Activated T-cell treated with anti-CD3 and anti-CD28 coated beads, Interleukin-2, amount 50 U/mL, for 72 hours (primary cell): ENCODE measurements at regions not wholly inside any gene's neighbourhood (a gene's known extent, or its start where the extent isn't known, plus 50 kb on each side); places are given as distances from the start of the nearest gene placed in this dataset.

ENCODE experiments used
- ATAC-seq, 2 donors: fragments of 150-1000 bp; cut with Tn5 transposase; replicated peaks in 1 of 2; 2 replicates each; pipeline ENCODE4 v1.10.0; 2021; ENCODE audit warnings: moderate library complexity in 2 of 2, mild to moderate bottlenecking in 1 of 2
- DNase-seq, 2 donors: peaks; one replicate each; pipeline ENCODE4 v3.0.0; 2021 to 2022; ENCODE audit warnings: mixed read lengths in 1 of 2
- H3K27ac Mint-ChIP-seq: one replicate; pipeline ENCODE4 v1.8.0; 2022; ENCODE audit warnings: mild to moderate bottlenecking, moderate library complexity, mixed read lengths
- H3K27me3 Mint-ChIP-seq: one replicate; pipeline ENCODE4 v1.8.0; 2022; ENCODE audit warnings: low read depth, mixed read lengths
- H3K36me3 Mint-ChIP-seq, 2 donors: one replicate each; pipeline ENCODE4 v1.8.0; 2022; ENCODE audit warnings: mixed read lengths in 2 of 2, mild to moderate bottlenecking in 1 of 2; ENCODE audit not compliant: insufficient read depth in 2 of 2
- H3K4me1 Mint-ChIP-seq: one replicate; pipeline ENCODE4 v1.8.0; 2022; ENCODE audit warnings: low read depth, mixed read lengths
- H3K4me3 Mint-ChIP-seq, 2 donors: one replicate each; pipeline ENCODE4 v1.8.0; 2022; ENCODE audit warnings: mild to moderate bottlenecking in 2 of 2, mixed read lengths in 2 of 2, moderate library complexity in 2 of 2
- H3K9me3 Mint-ChIP-seq, 2 donors: one replicate each; pipeline ENCODE4 v1.8.0; 2022; ENCODE audit warnings: mixed read lengths in 2 of 2

DNA sequence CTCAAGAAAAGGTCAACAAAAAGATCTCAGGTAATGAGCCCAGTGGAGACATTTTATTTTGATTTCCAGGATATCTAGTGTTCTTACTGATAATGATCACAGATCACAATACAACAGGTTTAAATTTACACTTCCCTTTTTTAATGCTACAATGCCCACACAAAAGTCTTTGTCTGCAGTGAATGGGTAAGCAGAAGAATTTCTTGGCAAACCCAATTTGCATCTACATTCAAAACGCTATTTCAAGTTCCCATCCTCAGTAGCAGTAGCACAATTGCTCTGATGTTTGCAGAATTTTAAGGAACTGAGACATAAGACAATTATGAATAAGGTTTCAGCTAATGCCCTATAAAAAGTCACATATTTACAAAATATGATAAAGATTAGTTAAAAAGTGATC, 929.4 kb upstream of the PIK3C3 start:
- Mint-ChIP-seq H3K4me3 (no peak overlapping the region), H3K4me1 (no peaks in the 10 kb centered on the region), H3K27me3 (no peaks in the 10 kb centered on the region), H3K27ac (no peak overlapping the region), H3K36me3 (no peaks in the 10 kb centered on the region), H3K9me3 (peaks cover 1% of the 10 kb centered on the region in 2 donors)
- DNase-seq (no peak), ATAC-seq (no peak)

DNA sequence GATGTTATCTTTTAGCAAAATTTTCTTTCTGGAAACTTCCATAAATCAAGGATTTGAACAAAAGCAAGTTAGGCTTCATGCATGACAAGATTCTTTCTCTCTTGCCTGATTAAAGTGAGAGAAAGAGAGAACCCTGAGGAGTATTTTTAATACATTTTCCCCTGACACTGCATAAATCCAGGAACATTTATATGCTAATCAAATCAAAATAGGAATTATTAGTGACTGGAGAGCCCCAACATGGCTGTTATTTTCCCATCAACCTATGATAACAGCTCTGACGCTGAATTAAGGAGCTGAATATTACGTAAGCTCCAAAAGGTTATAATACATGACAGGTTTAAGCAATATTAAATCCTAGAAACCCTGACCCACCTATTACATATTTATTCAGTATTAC, 930.2 kb upstream of the PIK3C3 start:
- H3K27me3 Mint-ChIP-seq: no peaks in the 10 kb centered on the region
- no peak for ATAC-seq
- H3K4me1 Mint-ChIP-seq: no peaks in the 10 kb centered on the region
- no peak for DNase-seq
- peaks cover 1% of the 10 kb centered on the region in 2 donors for H3K9me3 Mint-ChIP-seq
- H3K4me3 Mint-ChIP-seq: no peak overlapping the region
- no peaks in the 10 kb centered on the region for H3K36me3 Mint-ChIP-seq
- H3K27ac Mint-ChIP-seq: no peak overlapping the region

GRCh38 chr18:41022484-41022883, 932.5 kb upstream of the PIK3C3 start:
- H3K4me3 Mint-ChIP-seq: no peak overlapping the region
- no peaks in the 10 kb centered on the region for H3K4me1 Mint-ChIP-seq
- no peak for ATAC-seq
- peaks cover 1 to 2% of the 10 kb centered on the region in 2 donors for H3K9me3 Mint-ChIP-seq
- H3K27me3 Mint-ChIP-seq: no peaks in the 10 kb centered on the region
- DNase-seq: no peak
- no peak overlapping the region for H3K27ac Mint-ChIP-seq
- no peaks in the 10 kb centered on the region for H3K36me3 Mint-ChIP-seq

DNA sequence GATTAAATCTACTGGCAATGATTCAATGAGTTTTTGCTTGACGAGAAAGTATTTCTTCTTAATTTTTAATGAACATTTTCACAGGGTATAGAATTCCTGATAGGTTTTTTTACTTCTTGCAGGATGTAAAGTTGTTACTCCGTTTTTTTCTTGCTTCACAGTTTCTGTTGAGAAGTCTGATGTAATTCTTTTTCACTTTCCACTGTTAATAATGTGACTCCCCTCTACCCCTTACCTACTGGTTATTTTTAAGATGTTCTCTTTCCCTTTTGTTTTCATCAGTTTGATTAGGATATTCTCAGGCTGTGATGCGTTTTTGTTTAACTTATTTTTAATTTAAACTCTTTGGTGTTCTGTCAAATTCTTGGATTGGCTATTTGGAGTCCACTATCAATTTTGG, 933.9 kb upstream of the PIK3C3 start:
- H3K4me3 Mint-ChIP-seq: no peak overlapping the region
- no peak overlapping the region for H3K27ac Mint-ChIP-seq
- no peak for ATAC-seq
- no peak for DNase-seq
- H3K27me3 Mint-ChIP-seq: no peaks in the 10 kb centered on the region
- H3K4me1 Mint-ChIP-seq: no peaks in the 10 kb centered on the region
- H3K9me3 Mint-ChIP-seq: peaks cover 1 to 5% of the 10 kb centered on the region in 2 donors
- H3K36me3 Mint-ChIP-seq: no peaks in the 10 kb centered on the region

- H3K36me3 Mint-ChIP-seq: no peaks in the 10 kb centered on the region
- no peak for DNase-seq
- H3K4me3 Mint-ChIP-seq: no peak overlapping the region
- H3K27ac Mint-ChIP-seq: no peak overlapping the region
- H3K4me1 Mint-ChIP-seq: no peaks in the 10 kb centered on the region
- peaks cover 3 to 15% of the 10 kb centered on the region in 2 donors for H3K9me3 Mint-ChIP-seq
- ATAC-seq: no peak
- no peaks in the 10 kb centered on the region for H3K27me3 Mint-ChIP-seq
These were observed 942.8 kb upstream of the PIK3C3 start for GRCh38 chr18:41012194-41012593.

DNA sequence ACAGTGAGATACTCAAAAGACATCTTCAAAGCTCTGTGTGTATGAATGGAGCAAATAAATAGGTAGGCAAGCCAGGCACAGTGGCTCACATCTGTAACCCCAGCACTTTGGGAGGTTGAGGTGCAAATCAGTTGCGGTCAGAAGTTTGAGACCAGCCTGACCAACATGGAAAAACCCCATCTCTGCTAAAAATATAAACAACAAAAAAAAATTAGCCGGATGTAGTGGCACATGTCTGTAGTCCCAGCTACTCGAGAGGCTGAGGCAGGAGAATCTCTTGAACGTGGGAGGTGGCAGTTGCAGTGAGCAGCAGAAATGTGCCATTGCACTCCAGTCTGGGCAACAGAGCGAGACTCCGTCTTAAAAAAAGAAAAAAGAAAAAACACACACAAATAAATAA, 945.1 kb upstream of the PIK3C3 start:
- H3K27ac Mint-ChIP-seq: no peak overlapping the region
- no peak overlapping the region for H3K4me3 Mint-ChIP-seq
- ATAC-seq (no peak), DNase-seq (no peak)
- H3K36me3 Mint-ChIP-seq: no peaks in the 10 kb centered on the region
- H3K27me3 Mint-ChIP-seq: no peaks in the 10 kb centered on the region
- no peaks in the 10 kb centered on the region for H3K4me1 Mint-ChIP-seq
- H3K9me3 Mint-ChIP-seq: peaks cover 0 to 4% of the 10 kb centered on the region in 2 donors

DNA sequence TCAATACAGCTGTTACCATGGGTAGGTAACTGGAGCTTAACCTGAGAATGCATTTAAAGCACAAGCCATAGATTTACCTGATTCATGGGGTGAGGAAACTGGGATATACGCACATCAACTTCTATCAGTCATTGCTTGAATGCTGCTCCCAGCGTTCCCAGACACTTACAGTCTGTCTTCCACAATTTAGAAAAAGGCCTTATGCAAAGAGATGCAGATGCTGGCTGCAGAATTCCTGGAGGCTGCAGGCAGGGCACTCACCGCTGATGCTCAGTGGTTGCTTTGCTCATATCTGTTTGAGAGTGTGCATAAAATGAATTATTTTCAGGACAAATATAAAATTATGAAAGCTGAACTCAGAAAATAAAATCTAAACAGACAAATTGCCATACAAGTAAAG, 950.7 kb upstream of the PIK3C3 start:
- Mint-ChIP-seq H3K4me3 (no peak overlapping the region), H3K4me1 (no peaks in the 10 kb centered on the region), H3K36me3 (peaks cover 0 to 1% of the 10 kb centered on the region in 2 donors), H3K27me3 (no peaks in the 10 kb centered on the region), H3K9me3 (peaks cover 2 to 4% of the 10 kb centered on the region in 2 donors), H3K27ac (no peak overlapping the region)
- ATAC-seq (no peak), DNase-seq (no peak)

GRCh38 chr18:40995529-40995928, 959.5 kb upstream of the PIK3C3 start:
- no peak overlapping the region for H3K27ac Mint-ChIP-seq
- H3K27me3 Mint-ChIP-seq: no peaks in the 10 kb centered on the region
- H3K4me1 Mint-ChIP-seq: no peaks in the 10 kb centered on the region
- no peak overlapping the region for H3K4me3 Mint-ChIP-seq
- ATAC-seq (no peak), DNase-seq (no peak)
- H3K9me3 Mint-ChIP-seq: peaks cover 7 to 8% of the 10 kb centered on the region in 2 donors
- H3K36me3 Mint-ChIP-seq: no peaks in the 10 kb centered on the region

GRCh38 chr18:40993363-40993762, 961.7 kb upstream of the PIK3C3 start:
- Mint-ChIP-seq H3K27ac (no peak overlapping the region), H3K27me3 (no peaks in the 10 kb centered on the region), H3K36me3 (no peaks in the 10 kb centered on the region), H3K4me3 (no peak overlapping the region), H3K9me3 (peaks cover 6% of the 10 kb centered on the region in 2 donors), H3K4me1 (no peaks in the 10 kb centered on the region)
- no peak for DNase-seq
- no peak for ATAC-seq

- DNase-seq: no peak
- ATAC-seq: no peak
- Mint-ChIP-seq H3K4me1 (no peaks in the 10 kb centered on the region), H3K36me3 (no peaks in the 10 kb centered on the region), H3K27me3 (no peaks in the 10 kb centered on the region), H3K9me3 (peaks cover 1 to 7% of the 10 kb centered on the region in 2 donors), H3K4me3 (no peak overlapping the region), H3K27ac (no peak overlapping the region)
These were observed 967.5 kb upstream of the PIK3C3 start for GRCh38 chr18:40987581-40987980.

DNA sequence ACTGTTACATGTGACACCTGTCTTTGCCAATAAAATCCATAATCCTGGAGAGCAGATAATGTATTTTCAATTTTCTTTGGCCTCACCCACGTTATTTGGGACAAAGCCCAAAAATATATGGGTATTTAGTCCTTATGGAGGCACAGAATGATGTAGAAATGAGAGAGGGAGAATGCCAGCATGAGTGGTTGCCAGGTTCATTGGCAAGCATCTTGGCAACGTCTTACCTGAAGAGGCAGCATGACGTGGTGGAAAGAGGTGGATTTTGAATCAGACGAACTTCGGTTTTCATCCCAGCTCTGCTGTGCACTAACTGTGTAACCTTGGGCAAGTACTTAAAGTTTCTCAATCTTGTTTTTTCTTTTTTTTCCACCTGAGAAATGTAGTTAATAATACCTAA, 969.6 kb upstream of the PIK3C3 start:
- H3K27me3 Mint-ChIP-seq: no peaks in the 10 kb centered on the region
- H3K9me3 Mint-ChIP-seq: peaks cover 0 to 4% of the 10 kb centered on the region in 2 donors
- DNase-seq (no peak), ATAC-seq (no peak)
- no peak overlapping the region for H3K27ac Mint-ChIP-seq
- no peaks in the 10 kb centered on the region for H3K36me3 Mint-ChIP-seq
- H3K4me3 Mint-ChIP-seq: no peak overlapping the region
- no peaks in the 10 kb centered on the region for H3K4me1 Mint-ChIP-seq

DNA sequence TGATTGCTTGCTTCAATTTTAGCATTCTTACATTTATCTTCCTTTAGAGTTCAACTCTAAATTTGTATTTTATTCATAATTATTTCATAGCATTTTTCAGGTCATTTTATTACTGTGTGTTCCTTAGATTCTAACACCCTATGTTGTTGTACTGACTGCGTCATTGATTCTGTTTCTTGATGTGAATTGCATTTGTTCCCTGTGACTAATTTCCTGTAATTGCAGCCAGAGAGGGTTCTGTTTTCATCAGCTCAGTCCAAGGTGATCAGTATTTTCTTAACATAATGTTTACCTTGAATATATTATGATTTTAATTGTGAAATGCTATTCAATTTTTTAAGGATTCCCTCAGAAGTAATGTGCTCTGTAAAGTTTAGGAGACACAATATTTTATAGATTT, 970.2 kb upstream of the PIK3C3 start:
- ATAC-seq (no peak), DNase-seq (no peak)
- no peaks in the 10 kb centered on the region for H3K36me3 Mint-ChIP-seq
- H3K9me3 Mint-ChIP-seq: peaks cover 0 to 4% of the 10 kb centered on the region in 2 donors
- no peaks in the 10 kb centered on the region for H3K4me1 Mint-ChIP-seq
- no peak overlapping the region for H3K27ac Mint-ChIP-seq
- no peak overlapping the region for H3K4me3 Mint-ChIP-seq
- no peaks in the 10 kb centered on the region for H3K27me3 Mint-ChIP-seq

DNA sequence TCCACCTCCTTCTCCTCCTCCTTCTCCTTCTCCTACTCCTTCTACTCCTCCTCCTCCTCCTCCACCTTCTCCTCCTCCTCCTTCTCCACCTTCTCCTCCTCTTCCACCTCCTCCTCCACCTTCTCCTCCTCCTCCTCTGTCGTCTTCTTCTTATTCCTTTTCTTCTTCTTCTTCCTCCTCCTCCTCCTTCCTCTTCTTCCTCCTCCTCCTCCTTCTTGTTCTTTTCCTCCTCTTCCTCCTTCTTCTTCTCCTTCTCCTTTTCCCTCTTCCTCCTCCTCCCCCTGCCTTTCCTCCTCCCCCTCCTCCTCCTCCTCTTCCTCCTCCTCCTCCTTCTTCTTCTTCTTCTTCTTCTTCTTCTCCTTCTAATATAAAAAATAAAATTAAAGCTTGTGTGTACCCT, 971.2 kb upstream of the PIK3C3 start:
- no peak for ATAC-seq
- Mint-ChIP-seq H3K27ac (no peak overlapping the region), H3K9me3 (peaks cover 0 to 5% of the 10 kb centered on the region in 2 donors)

DNA sequence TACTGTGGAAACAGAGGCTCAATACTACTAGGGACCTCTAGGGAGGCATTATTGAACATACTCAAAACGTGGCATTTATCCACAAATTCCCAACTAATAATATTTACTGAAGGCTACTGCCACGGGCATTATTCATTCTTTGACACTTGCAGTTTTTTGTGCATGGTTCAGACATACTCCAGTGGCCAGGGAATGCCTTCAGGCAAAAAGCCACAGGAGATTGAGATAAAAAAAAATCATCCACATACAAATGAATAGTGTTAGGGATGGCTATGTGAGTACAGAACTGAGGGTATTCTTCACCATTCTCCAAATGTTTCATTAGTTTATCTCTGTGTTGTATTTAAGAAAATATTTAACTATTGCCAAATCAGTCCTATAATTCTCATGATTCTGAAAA, 974.9 kb upstream of the PIK3C3 start:
- no peak overlapping the region for H3K27ac Mint-ChIP-seq
- no peaks in the 10 kb centered on the region for H3K36me3 Mint-ChIP-seq
- DNase-seq (no peak), ATAC-seq (no peak)
- H3K4me1 Mint-ChIP-seq: no peaks in the 10 kb centered on the region
- no peaks in the 10 kb centered on the region for H3K27me3 Mint-ChIP-seq
- H3K4me3 Mint-ChIP-seq: no peak overlapping the region
- H3K9me3 Mint-ChIP-seq: peaks cover 5% of the 10 kb centered on the region in 2 donors

More for the DNA sequence above, 971.2 kb upstream of the PIK3C3 start:
- no peak overlapping the region for H3K4me3 Mint-ChIP-seq
- DNase-seq: no peak
- no peaks in the 10 kb centered on the region for H3K4me1 Mint-ChIP-seq
- no peaks in the 10 kb centered on the region for H3K27me3 Mint-ChIP-seq
- H3K36me3 Mint-ChIP-seq: no peaks in the 10 kb centered on the region
